OCI-LY7 (cell line): ENCODE measurements at regions not wholly inside any gene's neighbourhood (a gene's known extent, or its start where the extent isn't known, plus 50 kb on each side); places are given as distances from the start of the nearest gene placed in this dataset.

Source experiments
- CTCF ChIP-seq: fragments of 200-600 bp; sonication (generic); conservative IDR thresholded peaks from 2 replicates; pipeline ENCODE4 v1.5.1; 2014; ENCODE audit warnings: mild to moderate bottlenecking, antibody characterized with exemption, low read length, moderate library complexity, mixed read lengths
- EZH2phosphoT487 ChIP-seq: fragments of 200-600 bp; sonication (generic); IDR thresholded peaks from 2 replicates; pipeline ENCODE4 v1.6.1; 2018; ENCODE audit warnings: low read depth, borderline replicate concordance, mild to moderate bottlenecking, mixed run types, antibody characterized with exemption, low read length, moderate library complexity, mixed read lengths

- no peak for TF ChIP-seq CTCF
- TF ChIP-seq EZH2phosphoT487: no peak
Observed at GRCh38 chr10:131683281-131683861, 217.4 kb upstream of the PPP2R2D start.
